Psoas muscle (tissue), 7 donors: ENCODE measurements at regions not wholly inside any gene's neighbourhood (a gene's known extent, or its start where the extent isn't known, plus 50 kb on each side); places are given as distances from the start of the nearest gene placed in this dataset.

Experiments
- ATAC-seq, 4 donors: fragments of 200-7000 bp; cut with Tn5 transposase; one replicate each; pipeline ENCODE4 v1.9.1; 2020; ENCODE audit warnings: moderate library complexity in 3 of 4, mild to moderate bottlenecking in 2 of 4
- DNase-seq, 2 donors: peaks; one replicate each; pipeline ENCODE4 v3.0.0-alpha.2; 2020
- H3K27ac ChIP-seq: fragments of 200-600 bp; one replicate; pipeline ENCODE4 v1.8.0; 2022
- H3K27me3 ChIP-seq, 3 donors: fragments of 200-600 bp in 1 of 3; one replicate each; pipeline versions ENCODE4 v1.6.1 to v1.8.0; 2013 to 2022; ENCODE audit warnings: low read length in 2 of 3, mild to moderate bottlenecking in 2 of 3, moderate library complexity in 1 of 3; ENCODE audit not compliant: insufficient read depth in 3 of 3
- H3K36me3 ChIP-seq, 2 donors: fragments of 200-600 bp in 1 of 2; one replicate each; pipeline versions ENCODE4 v1.6.1 to v1.8.0; 2013 to 2022; ENCODE audit warnings: low read depth in 1 of 2, mild to moderate bottlenecking in 1 of 2, moderate library complexity in 1 of 2; ENCODE audit not compliant: insufficient read depth in 1 of 2
- H3K4me1 ChIP-seq: fragments of 200-600 bp; one replicate; pipeline ENCODE4 v1.8.0; 2022
- H3K4me3 ChIP-seq: fragments of 200-600 bp; one replicate; pipeline ENCODE4 v1.8.0; 2022; ENCODE audit warnings: mild to moderate bottlenecking
- H3K9me3 ChIP-seq: fragments of 200-600 bp; one replicate; pipeline ENCODE4 v1.8.0; 2022
- CTCF ChIP-seq: fragments of 200-600 bp; IDR thresholded peaks from one replicate; pipeline ENCODE4 v1.8.0; 2022; ENCODE audit warnings: antibody characterized with exemption
- WGBS, 3 donors: extraction: QIAGEN DNeasy Blood & Tissue Kit; methylation state at CpG; one replicate each; pipeline versions ENCODE4 v1.1.6 to v1.1.7; 2013; 5-methylcytosine and 5-hydroxymethylcytosine counted together
- intact Hi-C, 2 donors: fragments of 100-400 bp; cut with DNase I; formaldehyde crosslinking; loops; one replicate each; pipeline versions ENCODE4 v1.11.0 to v1.14.2; 2022
- donor health status: healthy with polysubstance abuse.
- donor health status: DM: no; HTN: no; CAD: no; lungs with moderate emphysema.
- donor health status: Bipolar disorder and iron deficiency.
- donor health status: healthy.
- donor health status: DM: yes; HTN: yes; CAD: no.
- donor health status: DM: no; HTN: no; CAD: no.
- donor health status: DM: yes; HTN: yes; CAD: no.

DNA sequence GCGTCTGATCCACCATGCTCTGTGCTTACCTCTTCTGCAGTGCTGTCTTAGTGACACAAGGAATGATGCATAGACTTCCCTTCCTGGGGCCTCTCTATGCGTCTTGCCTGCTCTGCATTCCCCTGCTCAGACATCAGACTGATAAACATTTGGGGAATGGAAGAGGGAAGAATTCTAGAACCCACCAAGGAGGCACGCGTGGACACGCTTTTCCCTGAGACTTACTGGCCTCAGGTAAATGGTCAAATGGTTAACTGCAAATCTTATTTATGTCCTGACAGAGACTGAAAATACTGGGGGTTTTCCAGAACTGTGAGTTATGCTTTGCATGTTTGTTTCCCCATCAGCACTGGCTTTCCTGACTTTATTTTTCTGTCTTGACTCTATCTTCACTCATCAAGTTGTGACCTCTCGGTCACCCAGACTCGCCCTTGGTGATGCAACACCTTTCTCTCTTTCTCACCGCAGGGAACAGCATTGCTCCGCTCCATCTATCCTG, 285.9 kb upstream of the FZD8 start:
- Histone ChIP-seq H3K9me3 (no peaks in the 10 kb centered on the region), H3K4me1 (no peaks in the 10 kb centered on the region), H3K4me3 (no peak overlapping the region), H3K27ac (no peak overlapping the region), H3K36me3 (no peaks in the 10 kb centered on the region), H3K27me3 (peaks cover 0 to 2% (median 0%) of the 10 kb centered on the region in 3 donors)
- intact Hi-C loops, result no loop called here
- DNase-seq (no peak), ATAC-seq (no peak)
- WGBS, 3 donors, result 87 to 89% (median 88%) methylated on average over 9 of the region's 9 CpGs
- no peak for TF ChIP-seq CTCF

- H3K4me1 ChIP-seq, result no peaks in the 10 kb centered on the region
- H3K4me3 ChIP-seq, result no peak overlapping the region
- ATAC-seq, result no peak
- H3K9me3 ChIP-seq, result no peaks in the 10 kb centered on the region
- no peaks in the 10 kb centered on the region for H3K36me3 ChIP-seq
- 79 to 86% (median 81%) methylated on average over 7 of the region's 7 CpGs for WGBS, 3 donors
- DNase-seq, result no peak
- intact Hi-C loops, result no loop called here
- H3K27ac ChIP-seq, result no peak overlapping the region
- H3K27me3 ChIP-seq, result peaks cover 0 to 2% (median 0%) of the 10 kb centered on the region in 3 donors
- no peak for TF ChIP-seq CTCF
These were observed 285.2 kb upstream of the FZD8 start for GRCh38 chr10:35927341-35927740.

GRCh38 chr10:35926846-35927245, 284.8 kb upstream of the FZD8 start:
- no peak for TF ChIP-seq CTCF
- intact Hi-C loops, result no loop called here
- Histone ChIP-seq H3K27ac (no peak overlapping the region), H3K9me3 (no peaks in the 10 kb centered on the region), H3K4me1 (no peaks in the 10 kb centered on the region), H3K4me3 (no peak overlapping the region), H3K27me3 (peaks cover 0 to 2% (median 0%) of the 10 kb centered on the region in 3 donors), H3K36me3 (no peaks in the 10 kb centered on the region)
- DNase-seq (no peak), ATAC-seq (no peak)
- 81 to 88% (median 88%) methylated on average over 1 of the region's 1 CpG for WGBS, 3 donors

DNA sequence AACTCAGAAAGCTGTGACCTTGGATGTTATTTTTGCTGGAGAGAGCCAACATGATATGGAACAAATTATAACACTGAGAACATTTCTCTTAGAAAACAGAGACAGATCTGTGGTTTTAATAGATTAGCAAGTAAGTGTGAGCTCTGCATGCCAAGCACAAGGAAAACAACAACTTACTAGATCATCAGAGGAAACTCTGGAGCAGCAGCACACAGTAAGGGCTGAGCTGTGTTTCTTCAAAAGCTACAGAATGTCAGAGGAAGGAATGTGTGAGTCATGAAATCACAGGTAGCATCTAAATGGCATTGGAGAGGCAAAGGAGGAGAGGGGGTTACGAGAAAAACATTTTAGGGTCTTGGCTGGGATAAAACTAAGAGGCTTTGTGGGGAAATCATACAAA, 283.4 kb upstream of the FZD8 start:
- Histone ChIP-seq H3K9me3 (no peaks in the 10 kb centered on the region), H3K4me3 (no peak overlapping the region), H3K4me1 (no peaks in the 10 kb centered on the region), H3K27me3 (peaks cover 0 to 2% (median 0%) of the 10 kb centered on the region in 3 donors), H3K36me3 (no peaks in the 10 kb centered on the region), H3K27ac (no peak overlapping the region)
- 85 to 90% (median 86%) methylated on average over 1 of the region's 1 CpG for WGBS, 3 donors
- no peak for DNase-seq
- ATAC-seq, result no peak
- intact Hi-C loops, result no loop called here
- TF ChIP-seq CTCF, result no peak

- no peak overlapping the region for H3K4me3 ChIP-seq
- WGBS, 3 donors, result 85 to 96% (median 91%) methylated on average over 1 of the region's 1 CpG
- DNase-seq, result no peak
- H3K27me3 ChIP-seq, result peaks cover 0 to 2% (median 0%) of the 10 kb centered on the region in 3 donors
- no peaks in the 10 kb centered on the region for H3K36me3 ChIP-seq
- no peaks in the 10 kb centered on the region for H3K9me3 ChIP-seq
- TF ChIP-seq CTCF, result no peak
- ATAC-seq, result no peak
- H3K27ac ChIP-seq, result no peak overlapping the region
- H3K4me1 ChIP-seq, result no peaks in the 10 kb centered on the region
- intact Hi-C loops, result no loop called here
These were observed 282.7 kb upstream of the FZD8 start for GRCh38 chr10:35924759-35925158.
